GM23338 (cell line): ENCODE measurements at regions not wholly inside any gene's neighbourhood (a gene's known extent, or its start where the extent isn't known, plus 50 kb on each side); places are given as distances from the start of the nearest gene placed in this dataset.
A peak's percentile ranks its signal among the peaks of the same experiment; 100 is the strongest.

Experiments
- ATAC-seq: fragments of 200-7000 bp; cut with Tn5 transposase; 3 replicates; pipeline ENCODE4 v1.9.1; 2020
- DNase-seq: peaks from one replicate; pipeline ENCODE4 v3.0.0-alpha.2; 2015; ENCODE audit warnings: low spot score
- H2AFZ ChIP-seq: fragments of 200-600 bp; sonication (generic); 2 replicates; pipeline ENCODE4 v1.8.0; 2016; ENCODE audit warnings: antibody characterized with exemption, mild to moderate bottlenecking, moderate library complexity
- H3F3A ChIP-seq: fragments of 200-600 bp; sonication (generic); replicated peaks from 2 replicates; pipeline ENCODE4 v1.8.0; 2017; ENCODE audit warnings: antibody characterized with exemption, mixed run types, low read depth
- H3K27ac ChIP-seq: fragments of 200-600 bp; sonication (generic); 2 replicates; pipeline ENCODE4 v1.6.1; 2016; ENCODE audit warnings: low read depth
- H3K27me3 ChIP-seq: fragments of 200-600 bp; sonication (generic); 2 replicates; pipeline ENCODE4 v1.8.0; 2016; ENCODE audit warnings: mild to moderate bottlenecking, mixed run types, moderate library complexity; ENCODE audit not compliant: insufficient read depth
- H3K36me3 ChIP-seq: fragments of 200-600 bp; sonication (generic); 2 replicates; pipeline ENCODE4 v1.8.0; 2016; ENCODE audit warnings: mild to moderate bottlenecking; ENCODE audit not compliant: insufficient read depth
- H3K4me1 ChIP-seq: fragments of 200-600 bp; sonication (generic); 2 replicates; pipeline ENCODE4 v1.8.0; 2016; ENCODE audit warnings: mild to moderate bottlenecking, moderate library complexity; ENCODE audit not compliant: insufficient read depth
- H3K4me2 ChIP-seq: fragments of 200-600 bp; sonication (generic); 2 replicates; pipeline ENCODE4 v1.7.1; 2017; ENCODE audit warnings: mixed run types
- H3K4me3 ChIP-seq: fragments of 200-600 bp; sonication (generic); 2 replicates; pipeline ENCODE4 v1.6.1; 2016; ENCODE audit warnings: mixed run types
- H3K79me2 ChIP-seq: fragments of 200-600 bp; sonication (generic); replicated peaks from 2 replicates; pipeline ENCODE4 v1.8.0; 2017; ENCODE audit warnings: mild to moderate bottlenecking; ENCODE audit not compliant: insufficient read depth
- H3K9me2 ChIP-seq: fragments of 200-600 bp; sonication (generic); 2 replicates; pipeline ENCODE4 v1.8.0; 2017; ENCODE audit not compliant: insufficient read depth
- H4K20me1 ChIP-seq: fragments of 200-600 bp; sonication (generic); replicated peaks from 2 replicates; pipeline ENCODE4 v1.8.0; 2017; ENCODE audit warnings: mild to moderate bottlenecking; ENCODE audit not compliant: insufficient read depth
- H3K27ac Mint-ChIP-seq: 2 replicates; pipeline ENCODE4 v1.8.0; 2020; ENCODE audit warnings: inconsistent platforms, mild to moderate bottlenecking, moderate library complexity, mixed read lengths
- H3K27me3 Mint-ChIP-seq: 3 replicates; pipeline ENCODE4 v1.8.0; 2022; ENCODE audit warnings: low read depth, mild to moderate bottlenecking, moderate library complexity, mixed read lengths, inconsistent platforms; ENCODE audit not compliant: insufficient read depth, poor library complexity
- H3K36me3 Mint-ChIP-seq: 3 replicates; pipeline ENCODE4 v1.8.0; 2021; ENCODE audit warnings: low read depth, mild to moderate bottlenecking, inconsistent platforms, moderate library complexity, mixed read lengths
- H3K4me1 Mint-ChIP-seq: 3 replicates; pipeline ENCODE4 v1.8.0; 2020; ENCODE audit warnings: mild to moderate bottlenecking, inconsistent platforms, mixed read lengths
- H3K4me3 Mint-ChIP-seq: 3 replicates; pipeline ENCODE4 v1.8.0; 2021; ENCODE audit warnings: moderate library complexity, mild to moderate bottlenecking, inconsistent platforms, mixed read lengths
- H3K9me3 Mint-ChIP-seq: 3 replicates; pipeline ENCODE4 v1.8.0; 2020; ENCODE audit warnings: moderate library complexity, mild to moderate bottlenecking, inconsistent platforms, mixed read lengths
- CREB1 ChIP-seq: fragments of 250-450 bp; sonication (Bioruptor Pico); IDR thresholded peaks from 2 replicates; pipeline ENCODE4 v1.5.0; 2020; ENCODE audit warnings: low read depth, mild to moderate bottlenecking, moderate library complexity
- EZH2 ChIP-seq: fragments of 200-600 bp; sonication (generic); IDR thresholded peaks from one replicate; pipeline ENCODE4 v1.8.0; 2017; ENCODE audit warnings: antibody characterized with exemption, mild to moderate bottlenecking, low read depth; ENCODE audit not compliant: unreplicated experiment
- EZH2phosphoT487 ChIP-seq: fragments of 200-600 bp; sonication (generic); IDR thresholded peaks from one replicate; pipeline ENCODE4 v1.8.1; 2018; ENCODE audit warnings: antibody characterized with exemption; ENCODE audit not compliant: unreplicated experiment
- JUNB ChIP-seq: IDR thresholded peaks from one replicate; pipeline ENCODE4 v1.6.1; 2016; ENCODE audit warnings: antibody characterized with exemption; ENCODE audit not compliant: unreplicated experiment
- NANOG ChIP-seq: IDR thresholded peaks from 2 replicates; pipeline ENCODE4 v1.6.1; 2016; ENCODE audit warnings: antibody characterized with exemption, borderline replicate concordance
- POLR2AphosphoS5 ChIP-seq: IDR thresholded peaks from 2 replicates; pipeline ENCODE4 v1.6.1; 2016; ENCODE audit warnings: antibody characterized with exemption, low read depth
- STAT1 ChIP-seq: IDR thresholded peaks from one replicate; pipeline ENCODE4 v1.6.1; 2016; ENCODE audit warnings: antibody characterized with exemption; ENCODE audit not compliant: unreplicated experiment
- ZNF114 ChIP-seq: fragments of 250-450 bp; sonication (Bioruptor Pico); IDR thresholded peaks from 2 replicates; pipeline ENCODE4 v1.5.0; 2020; ENCODE audit warnings: mild to moderate bottlenecking, moderate library complexity
- ZNF331 ChIP-seq: fragments of 250-450 bp; sonication (Bioruptor Pico); IDR thresholded peaks from 2 replicates; pipeline ENCODE4 v1.5.0; 2020; ENCODE audit warnings: low read depth, mild to moderate bottlenecking, moderate library complexity
- TF ChIP-seq, protein P1 (sequence below): fragments of 250-450 bp; sonication (Bioruptor Pico); IDR thresholded peaks from 2 replicates; pipeline ENCODE4 v1.5.0; 2020; ENCODE audit warnings: mild to moderate bottlenecking, moderate library complexity
- TF ChIP-seq, protein P2 (sequence below), 2 experiments: fragments of 200-600 bp in 1 of 2; sonication (generic) in 1 of 2; conservative IDR thresholded peaks; 2 replicates each; pipeline versions ENCODE4 v1.5.1 to v1.6.1; 2016 to 2017; ENCODE audit warnings: antibody characterized with exemption in 2 of 2, low read depth in 2 of 2, mild to moderate bottlenecking in 2 of 2, moderate library complexity in 1 of 2
- TF ChIP-seq, protein P3 (sequence below): IDR thresholded peaks from 2 replicates; pipeline ENCODE4 v1.6.1; 2016; ENCODE audit warnings: antibody characterized with exemption
- TF ChIP-seq, protein P4 (sequence below): IDR thresholded peaks from one replicate; pipeline ENCODE4 v1.6.1; 2018; ENCODE audit warnings: antibody characterized with exemption; ENCODE audit not compliant: unreplicated experiment

DNA sequence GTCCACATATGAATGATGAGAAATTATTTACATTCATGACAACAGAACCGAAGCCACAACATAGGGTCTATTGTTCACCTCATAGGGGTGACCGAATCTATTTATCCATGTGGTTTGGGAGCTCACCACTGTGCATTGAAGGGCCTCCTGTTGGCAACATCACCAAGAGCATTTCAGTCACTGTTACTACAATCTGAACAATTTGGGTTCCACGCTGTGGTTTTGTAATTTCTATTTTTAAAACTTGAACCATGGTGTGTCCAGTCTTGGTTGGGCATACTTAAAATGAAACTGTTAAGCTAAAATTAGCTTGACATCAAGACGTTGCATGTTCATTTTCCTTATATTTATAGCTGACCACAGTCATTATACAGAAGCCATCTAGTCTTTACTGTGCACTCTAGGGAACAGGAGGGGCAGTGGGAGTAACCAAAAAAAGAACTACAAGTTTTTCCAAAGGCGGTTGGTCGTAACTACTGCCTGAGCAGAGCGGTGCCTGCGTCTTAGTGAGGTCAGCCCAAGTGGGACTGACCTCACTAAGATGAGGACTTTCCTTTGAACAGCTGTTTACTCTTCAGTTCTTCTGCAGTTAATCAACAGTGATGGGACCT, 192.1 kb downstream of the SPRY1 start:
- no peaks in the 10 kb centered on the region for H3K36me3 ChIP-seq
- no peak for ATAC-seq
- H3K27ac Mint-ChIP-seq, result no peak overlapping the region
- H3K4me1 Mint-ChIP-seq, result peaks cover 8% of the 10 kb centered on the region
- no peak overlapping the region for H3K4me3 Mint-ChIP-seq
- no peaks in the 10 kb centered on the region for H3K79me2 ChIP-seq
- H3K4me2 ChIP-seq, result no peak overlapping the region
- no peaks in the 10 kb centered on the region for H3K36me3 Mint-ChIP-seq
- DNase-seq, result no peak
- H2AFZ ChIP-seq, result peak overlapping the region; percentile 79; the same call in 1 of the 2 replicates
- H3K4me1 ChIP-seq, result peaks cover 7% of the 10 kb centered on the region; the same call in 1 of the 2 replicates
- H3K9me3 Mint-ChIP-seq, result no peaks in the 10 kb centered on the region
- no peaks in the 10 kb centered on the region for H4K20me1 ChIP-seq
- H3K9me2 ChIP-seq, result no peaks in the 10 kb centered on the region
- TF ChIP-seq, protein P1, sequence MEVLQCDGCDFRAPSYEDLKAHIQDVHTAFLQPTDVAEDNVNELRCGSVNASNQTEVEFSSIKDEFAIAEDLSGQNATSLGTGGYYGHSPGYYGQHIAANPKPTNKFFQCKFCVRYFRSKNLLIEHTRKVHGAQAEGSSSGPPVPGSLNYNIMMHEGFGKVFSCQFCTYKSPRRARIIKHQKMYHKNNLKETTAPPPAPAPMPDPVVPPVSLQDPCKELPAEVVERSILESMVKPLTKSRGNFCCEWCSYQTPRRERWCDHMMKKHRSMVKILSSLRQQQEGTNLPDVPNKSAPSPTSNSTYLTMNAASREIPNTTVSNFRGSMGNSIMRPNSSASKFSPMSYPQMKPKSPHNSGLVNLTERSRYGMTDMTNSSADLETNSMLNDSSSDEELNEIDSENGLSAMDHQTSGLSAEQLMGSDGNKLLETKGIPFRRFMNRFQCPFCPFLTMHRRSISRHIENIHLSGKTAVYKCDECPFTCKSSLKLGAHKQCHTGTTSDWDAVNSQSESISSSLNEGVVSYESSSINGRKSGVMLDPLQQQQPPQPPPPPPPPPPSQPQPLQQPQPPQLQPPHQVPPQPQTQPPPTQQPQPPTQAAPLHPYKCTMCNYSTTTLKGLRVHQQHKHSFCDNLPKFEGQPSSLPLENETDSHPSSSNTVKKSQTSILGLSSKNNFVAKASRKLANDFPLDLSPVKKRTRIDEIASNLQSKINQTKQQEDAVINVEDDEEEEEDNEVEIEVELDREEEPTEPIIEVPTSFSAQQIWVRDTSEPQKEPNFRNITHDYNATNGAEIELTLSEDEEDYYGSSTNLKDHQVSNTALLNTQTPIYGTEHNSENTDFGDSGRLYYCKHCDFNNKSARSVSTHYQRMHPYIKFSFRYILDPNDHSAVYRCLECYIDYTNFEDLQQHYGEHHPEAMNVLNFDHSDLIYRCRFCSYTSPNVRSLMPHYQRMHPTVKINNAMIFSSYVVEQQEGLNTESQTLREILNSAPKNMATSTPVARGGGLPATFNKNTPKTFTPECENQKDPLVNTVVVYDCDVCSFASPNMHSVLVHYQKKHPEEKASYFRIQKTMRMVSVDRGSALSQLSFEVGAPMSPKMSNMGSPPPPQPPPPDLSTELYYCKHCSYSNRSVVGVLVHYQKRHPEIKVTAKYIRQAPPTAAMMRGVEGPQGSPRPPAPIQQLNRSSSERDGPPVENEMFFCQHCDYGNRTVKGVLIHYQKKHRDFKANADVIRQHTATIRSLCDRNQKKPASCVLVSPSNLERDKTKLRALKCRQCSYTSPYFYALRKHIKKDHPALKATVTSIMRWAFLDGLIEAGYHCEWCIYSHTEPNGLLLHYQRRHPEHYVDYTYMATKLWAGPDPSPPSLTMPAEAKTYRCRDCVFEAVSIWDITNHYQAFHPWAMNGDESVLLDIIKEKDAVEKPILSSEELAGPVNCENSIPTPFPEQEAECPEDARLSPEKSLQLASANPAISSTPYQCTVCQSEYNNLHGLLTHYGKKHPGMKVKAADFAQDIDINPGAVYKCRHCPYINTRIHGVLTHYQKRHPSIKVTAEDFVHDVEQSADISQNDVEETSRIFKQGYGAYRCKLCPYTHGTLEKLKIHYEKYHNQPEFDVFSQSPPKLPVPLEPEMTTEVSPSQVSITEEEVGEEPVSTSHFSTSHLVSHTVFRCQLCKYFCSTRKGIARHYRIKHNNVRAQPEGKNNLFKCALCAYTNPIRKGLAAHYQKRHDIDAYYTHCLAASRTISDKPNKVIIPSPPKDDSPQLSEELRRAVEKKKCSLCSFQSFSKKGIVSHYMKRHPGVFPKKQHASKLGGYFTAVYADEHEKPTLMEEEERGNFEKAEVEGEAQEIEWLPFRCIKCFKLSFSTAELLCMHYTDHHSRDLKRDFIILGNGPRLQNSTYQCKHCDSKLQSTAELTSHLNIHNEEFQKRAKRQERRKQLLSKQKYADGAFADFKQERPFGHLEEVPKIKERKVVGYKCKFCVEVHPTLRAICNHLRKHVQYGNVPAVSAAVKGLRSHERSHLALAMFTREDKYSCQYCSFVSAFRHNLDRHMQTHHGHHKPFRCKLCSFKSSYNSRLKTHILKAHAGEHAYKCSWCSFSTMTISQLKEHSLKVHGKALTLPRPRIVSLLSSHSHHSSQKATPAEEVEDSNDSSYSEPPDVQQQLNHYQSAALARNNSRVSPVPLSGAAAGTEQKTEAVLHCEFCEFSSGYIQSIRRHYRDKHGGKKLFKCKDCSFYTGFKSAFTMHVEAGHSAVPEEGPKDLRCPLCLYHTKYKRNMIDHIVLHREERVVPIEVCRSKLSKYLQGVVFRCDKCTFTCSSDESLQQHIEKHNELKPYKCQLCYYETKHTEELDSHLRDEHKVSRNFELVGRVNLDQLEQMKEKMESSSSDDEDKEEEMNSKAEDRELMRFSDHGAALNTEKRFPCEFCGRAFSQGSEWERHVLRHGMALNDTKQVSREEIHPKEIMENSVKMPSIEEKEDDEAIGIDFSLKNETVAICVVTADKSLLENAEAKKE (CRISPR knock-in tag), result no peak
- TF ChIP-seq EZH2 (no peak), STAT1 (no peak), ZNF114 (CRISPR knock-in tag) (no peak), EZH2phosphoT487 (no peak), POLR2AphosphoS5 (no peak), ZNF331 (CRISPR knock-in tag) (no peak), NANOG (no peak), JUNB (no peak), CREB1 (CRISPR knock-in tag) (no peak)
- TF ChIP-seq, protein P2, sequence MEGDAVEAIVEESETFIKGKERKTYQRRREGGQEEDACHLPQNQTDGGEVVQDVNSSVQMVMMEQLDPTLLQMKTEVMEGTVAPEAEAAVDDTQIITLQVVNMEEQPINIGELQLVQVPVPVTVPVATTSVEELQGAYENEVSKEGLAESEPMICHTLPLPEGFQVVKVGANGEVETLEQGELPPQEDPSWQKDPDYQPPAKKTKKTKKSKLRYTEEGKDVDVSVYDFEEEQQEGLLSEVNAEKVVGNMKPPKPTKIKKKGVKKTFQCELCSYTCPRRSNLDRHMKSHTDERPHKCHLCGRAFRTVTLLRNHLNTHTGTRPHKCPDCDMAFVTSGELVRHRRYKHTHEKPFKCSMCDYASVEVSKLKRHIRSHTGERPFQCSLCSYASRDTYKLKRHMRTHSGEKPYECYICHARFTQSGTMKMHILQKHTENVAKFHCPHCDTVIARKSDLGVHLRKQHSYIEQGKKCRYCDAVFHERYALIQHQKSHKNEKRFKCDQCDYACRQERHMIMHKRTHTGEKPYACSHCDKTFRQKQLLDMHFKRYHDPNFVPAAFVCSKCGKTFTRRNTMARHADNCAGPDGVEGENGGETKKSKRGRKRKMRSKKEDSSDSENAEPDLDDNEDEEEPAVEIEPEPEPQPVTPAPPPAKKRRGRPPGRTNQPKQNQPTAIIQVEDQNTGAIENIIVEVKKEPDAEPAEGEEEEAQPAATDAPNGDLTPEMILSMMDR (conservative IDR thresholded peaks at IDR 0.05; ENCODE audit: low read depth in 2 of 2), result no peak
- TF ChIP-seq, protein P3, sequence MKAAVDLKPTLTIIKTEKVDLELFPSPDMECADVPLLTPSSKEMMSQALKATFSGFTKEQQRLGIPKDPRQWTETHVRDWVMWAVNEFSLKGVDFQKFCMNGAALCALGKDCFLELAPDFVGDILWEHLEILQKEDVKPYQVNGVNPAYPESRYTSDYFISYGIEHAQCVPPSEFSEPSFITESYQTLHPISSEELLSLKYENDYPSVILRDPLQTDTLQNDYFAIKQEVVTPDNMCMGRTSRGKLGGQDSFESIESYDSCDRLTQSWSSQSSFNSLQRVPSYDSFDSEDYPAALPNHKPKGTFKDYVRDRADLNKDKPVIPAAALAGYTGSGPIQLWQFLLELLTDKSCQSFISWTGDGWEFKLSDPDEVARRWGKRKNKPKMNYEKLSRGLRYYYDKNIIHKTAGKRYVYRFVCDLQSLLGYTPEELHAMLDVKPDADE, result no peak
- TF ChIP-seq, protein P4, sequence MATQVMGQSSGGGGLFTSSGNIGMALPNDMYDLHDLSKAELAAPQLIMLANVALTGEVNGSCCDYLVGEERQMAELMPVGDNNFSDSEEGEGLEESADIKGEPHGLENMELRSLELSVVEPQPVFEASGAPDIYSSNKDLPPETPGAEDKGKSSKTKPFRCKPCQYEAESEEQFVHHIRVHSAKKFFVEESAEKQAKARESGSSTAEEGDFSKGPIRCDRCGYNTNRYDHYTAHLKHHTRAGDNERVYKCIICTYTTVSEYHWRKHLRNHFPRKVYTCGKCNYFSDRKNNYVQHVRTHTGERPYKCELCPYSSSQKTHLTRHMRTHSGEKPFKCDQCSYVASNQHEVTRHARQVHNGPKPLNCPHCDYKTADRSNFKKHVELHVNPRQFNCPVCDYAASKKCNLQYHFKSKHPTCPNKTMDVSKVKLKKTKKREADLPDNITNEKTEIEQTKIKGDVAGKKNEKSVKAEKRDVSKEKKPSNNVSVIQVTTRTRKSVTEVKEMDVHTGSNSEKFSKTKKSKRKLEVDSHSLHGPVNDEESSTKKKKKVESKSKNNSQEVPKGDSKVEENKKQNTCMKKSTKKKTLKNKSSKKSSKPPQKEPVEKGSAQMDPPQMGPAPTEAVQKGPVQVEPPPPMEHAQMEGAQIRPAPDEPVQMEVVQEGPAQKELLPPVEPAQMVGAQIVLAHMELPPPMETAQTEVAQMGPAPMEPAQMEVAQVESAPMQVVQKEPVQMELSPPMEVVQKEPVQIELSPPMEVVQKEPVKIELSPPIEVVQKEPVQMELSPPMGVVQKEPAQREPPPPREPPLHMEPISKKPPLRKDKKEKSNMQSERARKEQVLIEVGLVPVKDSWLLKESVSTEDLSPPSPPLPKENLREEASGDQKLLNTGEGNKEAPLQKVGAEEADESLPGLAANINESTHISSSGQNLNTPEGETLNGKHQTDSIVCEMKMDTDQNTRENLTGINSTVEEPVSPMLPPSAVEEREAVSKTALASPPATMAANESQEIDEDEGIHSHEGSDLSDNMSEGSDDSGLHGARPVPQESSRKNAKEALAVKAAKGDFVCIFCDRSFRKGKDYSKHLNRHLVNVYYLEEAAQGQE, result no peak
- no peak overlapping the region for H3K4me3 ChIP-seq
- H3K27ac ChIP-seq, result no peak overlapping the region
- no peaks in the 10 kb centered on the region for H3K27me3 ChIP-seq
- H3K27me3 Mint-ChIP-seq, result no peaks in the 10 kb centered on the region
- H3F3A ChIP-seq, result no peaks in the 10 kb centered on the region
